Lung (tissue), 11 donors: ENCODE measurements at regions not wholly inside any gene's neighbourhood (a gene's known extent, or its start where the extent isn't known, plus 50 kb on each side); places are given as distances from the start of the nearest gene placed in this dataset.
A peak's percentile ranks its signal among the peaks of the same experiment; 100 is the strongest.

Experiments
- ATAC-seq: fragments of 200-7000 bp; cut with Tn5 transposase; one replicate; pipeline ENCODE4 v1.9.1; 2020; ENCODE audit warnings: moderate number of reproducible peaks; ENCODE audit not compliant: insufficient read depth, low FRiP score
- DNase-seq, 3 donors: peaks; one replicate each; pipeline ENCODE4 v3.0.0-alpha.2; 2013 to 2017
- H3K27ac ChIP-seq, 2 donors: one replicate each; pipeline ENCODE4 v1.5.1; 2013; ENCODE audit warnings: mild to moderate bottlenecking in 2 of 2, moderate library complexity in 2 of 2, control low read depth in 1 of 2, inconsistent platforms in 1 of 2, low read depth in 1 of 2, low read length in 1 of 2
- H3K27me3 ChIP-seq, 3 donors: one replicate each; pipeline ENCODE4 v1.5.1; 2013; ENCODE audit warnings: low read length in 2 of 3; ENCODE audit not compliant: control insufficient read depth in 3 of 3, insufficient read depth in 3 of 3
- H3K36me3 ChIP-seq, 4 donors: one replicate each; pipeline ENCODE4 v1.5.1; 2013; ENCODE audit warnings: low read length in 4 of 4, mild to moderate bottlenecking in 1 of 4, moderate library complexity in 1 of 4; ENCODE audit not compliant: control insufficient read depth in 4 of 4, insufficient read depth in 4 of 4
- H3K4me1 ChIP-seq, 5 donors: one replicate each; pipeline ENCODE4 v1.5.1; 2013; ENCODE audit warnings: low read length in 5 of 5, mild to moderate bottlenecking in 2 of 5, moderate library complexity in 1 of 5; ENCODE audit not compliant: control insufficient read depth in 5 of 5, insufficient read depth in 5 of 5
- H3K4me3 ChIP-seq: one replicate; pipeline ENCODE4 v1.5.1; 2013; ENCODE audit warnings: mild to moderate bottlenecking, control low read depth, moderate library complexity
- H3K9ac ChIP-seq, 2 donors: one replicate each; pipeline ENCODE4 v1.5.1; 2013; ENCODE audit warnings: low read length in 2 of 2, control low read depth in 1 of 2; ENCODE audit not compliant: insufficient read depth in 1 of 2
- H3K9me3 ChIP-seq, 4 donors: one replicate each; pipeline ENCODE4 v1.5.1; 2013; ENCODE audit warnings: low read length in 3 of 4, mild to moderate bottlenecking in 1 of 4, moderate library complexity in 1 of 4; ENCODE audit not compliant: control insufficient read depth in 4 of 4, insufficient read depth in 3 of 4
- CTCF ChIP-seq: IDR thresholded peaks from 2 replicates; pipeline ENCODE4 v1.5.1; 2012; ENCODE audit warnings: mild to moderate bottlenecking; ENCODE audit errors: control extremely low read depth, extremely low read depth
- WGBS, 2 donors: extraction: QIAGEN DNeasy Blood & Tissue Kit; methylation state at CpG; one replicate each; pipeline ENCODE4 v1.1.7; 2013; 5-methylcytosine and 5-hydroxymethylcytosine counted together
- donor health status: control.
- donor health status: control.
- donor health status: Bipolar disorder and iron deficiency.
- donor health status: healthy.
- donor health status: DM: yes; HTN: yes; CAD: no.

- Histone ChIP-seq H3K4me1 (peaks cover 0 to 11% (median 0%) of the 10 kb centered on the region in 5 donors), H3K9me3 (no peaks in the 10 kb centered on the region), H3K9ac (no peak overlapping the region), H3K4me3 (no peak overlapping the region), H3K27me3 (no peaks in the 10 kb centered on the region), H3K36me3 (no peaks in the 10 kb centered on the region), H3K27ac (no peak overlapping the region)
- DNase-seq (peak in 2 of 3 donors; percentile 75 to 83), ATAC-seq (no peak)
- TF ChIP-seq CTCF: no peak
Observed at GRCh38 chr5:109619606-109620005, 70.1 kb upstream of the MAN2A1 start.

GRCh38 chr5:109619021-109619460 lies 70.7 kb upstream of the MAN2A1 start:
- TF ChIP-seq CTCF: no peak
- H3K36me3 ChIP-seq: no peaks in the 10 kb centered on the region
- peaks cover 0 to 11% (median 0%) of the 10 kb centered on the region in 5 donors for H3K4me1 ChIP-seq
- ATAC-seq (no peak), DNase-seq (no peak)
- H3K27me3 ChIP-seq: no peaks in the 10 kb centered on the region
- no peak overlapping the region for H3K4me3 ChIP-seq
- H3K27ac ChIP-seq: no peak overlapping the region
- 56 to 62% methylated on average over 3 of the region's 3 CpGs for WGBS, 2 donors
- no peak overlapping the region for H3K9ac ChIP-seq
- H3K9me3 ChIP-seq: no peaks in the 10 kb centered on the region

GRCh38 chr5:109614981-109615380 lies 74.7 kb upstream of the MAN2A1 start:
- Histone ChIP-seq H3K4me1 (peaks cover 0 to 23% (median 2%) of the 10 kb centered on the region in 5 donors), H3K27ac (no peak overlapping the region), H3K36me3 (no peaks in the 10 kb centered on the region), H3K9ac (no peak overlapping the region), H3K9me3 (no peaks in the 10 kb centered on the region), H3K27me3 (no peaks in the 10 kb centered on the region), H3K4me3 (no peak overlapping the region)
- no peak for TF ChIP-seq CTCF
- DNase-seq (no peak), ATAC-seq (no peak)
- WGBS, 2 donors: 92 to 95% methylated on average over 3 of the region's 3 CpGs

- H3K27ac ChIP-seq: no peak overlapping the region
- no peak for ATAC-seq
- no peaks in the 10 kb centered on the region for H3K9me3 ChIP-seq
- 85 to 89% methylated on average over 4 of the region's 4 CpGs for WGBS, 2 donors
- no peak for TF ChIP-seq CTCF
- peak in 2 of 3 donors; percentile 34 to 63 for DNase-seq
- H3K36me3 ChIP-seq: no peaks in the 10 kb centered on the region
- no peak overlapping the region for H3K4me3 ChIP-seq
- no peak overlapping the region for H3K9ac ChIP-seq
- H3K4me1 ChIP-seq: peaks cover 0 to 16% (median 2%) of the 10 kb centered on the region in 5 donors
- no peaks in the 10 kb centered on the region for H3K27me3 ChIP-seq
Observed at GRCh38 chr5:109614301-109614700, 75.4 kb upstream of the MAN2A1 start.
